GM12878 (cell line): ENCODE measurements at regions not wholly inside any gene's neighbourhood (a gene's known extent, or its start where the extent isn't known, plus 50 kb on each side); places are given as distances from the start of the nearest gene placed in this dataset.

Experiments used
- ATAC-seq: fragments of 200-7000 bp; cut with Tn5 transposase; 3 replicates; pipeline ENCODE4 v1.9.1; 2020; ENCODE audit warnings: mild to moderate bottlenecking, moderate library complexity
- BruUV-seq: library from RNA; stranded (reverse); fragments of 400-500 nt; replicated peaks from 2 replicates; lab custom pipeline; 2021; lab: Mats Ljungman, UMichigan
- CTCF ChIA-PET: fragments of 300-600 bp; sonication (Branson Sonifier 250); formaldehyde crosslinking; extraction: SDS; loops from one replicate; lab custom pipeline; 2021; ENCODE audit warnings: inconsistent platforms; lab: Yijun Ruan, JAX
- POLR2A ChIA-PET: fragments of 350-600 bp; formaldehyde crosslinking; extraction: SDS; loops from one replicate; lab custom pipeline; 2021; ENCODE audit warnings: inconsistent platforms; lab: Charles Lee
- RAD21 ChIA-PET: fragments of 300-600 bp; sonication (Branson Sonifier 250); formaldehyde crosslinking; loops from one replicate; lab custom pipeline; 2023; ENCODE audit warnings: antibody characterized with exemption; ENCODE audit not compliant: unreplicated experiment; lab: Charles Lee
- SMC1A ChIA-PET: fragments of 300-600 bp; sonication (Branson Sonifier 250); formaldehyde crosslinking; loops from one replicate; lab custom pipeline; 2023; ENCODE audit not compliant: unreplicated experiment, uncharacterized antibody; lab: Charles Lee
- DNase-seq: peaks from one replicate; pipeline ENCODE4 v3.0.0-alpha.2; 2011; ENCODE audit warnings: low read depth, low spot score
- FAIRE-seq: peaks from 3 replicates; lab custom pipeline; 2011; peaks lifted over from hg19 to GRCh38; lab: Jason Lieb, UNC
- H2AFZ ChIP-seq: 2 replicates; pipeline ENCODE4 v1.6.0; 2011; ENCODE audit warnings: low read depth, low read length, control low read depth; ENCODE audit not compliant: control insufficient read depth
- H3K27ac ChIP-seq: 2 replicates; pipeline ENCODE4 v1.5.1; 2011; ENCODE audit warnings: control low read depth; ENCODE audit not compliant: control insufficient read depth, insufficient read depth
- H3K27me3 ChIP-seq, 2 experiments: replicated peaks in 1 of 2; 2 replicates each; pipeline versions ENCODE4 v1.6.0 to v1.6.1; 2011; ENCODE audit warnings: low read length in 1 of 2; ENCODE audit not compliant: control insufficient read depth in 2 of 2, insufficient read depth in 2 of 2
- H3K36me3 ChIP-seq, 2 experiments: 2 replicates each; pipeline ENCODE4 v1.5.1; 2011; ENCODE audit warnings: low read length in 1 of 2; ENCODE audit not compliant: control insufficient read depth in 2 of 2, insufficient read depth in 2 of 2
- H3K4me1 ChIP-seq: 2 replicates; pipeline ENCODE4 v1.6.1; 2011; ENCODE audit warnings: mild to moderate bottlenecking, low read length, moderate library complexity, mixed read lengths; ENCODE audit not compliant: control insufficient read depth, insufficient read depth
- H3K4me2 ChIP-seq: 2 replicates; pipeline ENCODE4 v1.6.0; 2011; ENCODE audit warnings: control low read depth; ENCODE audit not compliant: control insufficient read depth, insufficient read depth
- H3K4me3 ChIP-seq: fragments of 200-600 bp; sonication (generic); 2 replicates; pipeline ENCODE4 v1.5.1; 2016
- H3K79me2 ChIP-seq: 2 replicates; pipeline ENCODE4 v1.6.0; 2011; ENCODE audit warnings: low read length; ENCODE audit not compliant: control insufficient read depth, insufficient read depth
- H3K9ac ChIP-seq: 2 replicates; pipeline ENCODE4 v1.8.0; 2011; ENCODE audit warnings: low read length, control low read depth, mixed read lengths; ENCODE audit not compliant: control insufficient read depth, insufficient read depth
- H3K9me3 ChIP-seq: replicated peaks from 3 replicates; pipeline ENCODE4 v1.5.1; 2011; ENCODE audit warnings: mild to moderate bottlenecking, low read length; ENCODE audit not compliant: control insufficient read depth, insufficient read depth
- H4K20me1 ChIP-seq: 2 replicates; pipeline ENCODE4 v1.6.0; 2011; ENCODE audit not compliant: control insufficient read depth, insufficient read depth
- ATF7 ChIP-seq: fragments of 450-650 bp; IDR thresholded peaks from 2 replicates; pipeline ENCODE4 v1.6.1; 2016; ENCODE audit warnings: low read depth, mild to moderate bottlenecking
- CBX5 ChIP-seq: sonication (generic); IDR thresholded peaks from 2 replicates; pipeline ENCODE4 v1.6.1; 2016; ENCODE audit warnings: low read depth, moderate library complexity, mild to moderate bottlenecking, inconsistent platforms
- KLF5 ChIP-seq: fragments of 450-650 bp; IDR thresholded peaks from 2 replicates; pipeline ENCODE4 v1.6.1; 2014; ENCODE audit warnings: mild to moderate bottlenecking; ENCODE audit not compliant: partially characterized antibody
- NFXL1 ChIP-seq: fragments of 450-650 bp; IDR thresholded peaks from 2 replicates; pipeline ENCODE4 v1.6.1; 2017; ENCODE audit warnings: antibody characterized with exemption, mild to moderate bottlenecking, borderline replicate concordance
- PAX5 ChIP-seq: IDR thresholded peaks from 2 replicates; pipeline ENCODE4 v1.6.1; 2011; ENCODE audit warnings: low read depth, low read length, borderline replicate concordance
- SMAD1 ChIP-seq: fragments of 450-650 bp; IDR thresholded peaks from 2 replicates; pipeline ENCODE4 v1.6.1; 2018; ENCODE audit warnings: mild to moderate bottlenecking, low read depth; ENCODE audit not compliant: partially characterized antibody
- STAT3 ChIP-seq: IDR thresholded peaks from 2 replicates; pipeline ENCODE4 v1.6.1; 2011; ENCODE audit warnings: low read depth, low read length, improper control_type of control experiment
- WGBS: methylation state at CpG from one replicate; pipeline ENCODE4 v1.1.6; 2016; ENCODE audit warnings: low lambda C conversion rate; ENCODE audit not compliant: insufficient replicate concordance, insufficient coverage; ENCODE audit errors: missing lambda C conversion rate; 5-methylcytosine and 5-hydroxymethylcytosine counted together
- in situ Hi-C: fragments of 300-500 bp; cut with MboI; formaldehyde crosslinking; loops from 9 replicates; pipeline ENCODE4 v1.14.3; 2018; ENCODE audit warnings: mixed read lengths
- intact Hi-C: fragments of 100-400 bp; cut with micrococcal nuclease; formaldehyde crosslinking; loops from one replicate; pipeline ENCODE4 v1.14.2; 2022; ENCODE audit not compliant: unreplicated experiment
- TF ChIP-seq, protein P1 (sequence below): fragments of 450-650 bp; IDR thresholded peaks from 2 replicates; pipeline ENCODE4 v1.6.1; 2017; ENCODE audit warnings: borderline replicate concordance
- TF ChIP-seq, protein P2 (sequence below): fragments of 450-650 bp; formaldehyde crosslinking; IDR thresholded peaks from 2 replicates; pipeline ENCODE4 v1.4.0; 2022; ENCODE audit warnings: mild to moderate bottlenecking, moderate library complexity
- TF ChIP-seq, protein P3 (sequence below): fragments of 450-650 bp; formaldehyde crosslinking; IDR thresholded peaks from 2 replicates; pipeline ENCODE4 v1.5.0; 2022; ENCODE audit warnings: mild to moderate bottlenecking, missing genetic modification characterization
- TF ChIP-seq, protein P4 (sequence below), 3 experiments: IDR thresholded peaks in 2 of 3; conservative IDR thresholded peaks in 1 of 3; 2 replicates each; pipeline ENCODE4 v1.5.1; 2011; ENCODE audit warnings: low read depth in 3 of 3, low read length in 3 of 3, mild to moderate bottlenecking in 3 of 3, control low read depth in 2 of 3, moderate library complexity in 2 of 3, inconsistent platforms in 1 of 3, mixed read lengths in 1 of 3; ENCODE audit not compliant: control insufficient read depth in 2 of 3, insufficient read depth in 1 of 3; ENCODE audit errors: extremely low read depth in 1 of 3
- TF ChIP-seq, protein P5 (sequence below): IDR thresholded peaks from 2 replicates; pipeline ENCODE4 v1.6.1; 2011; ENCODE audit warnings: borderline replicate concordance, low read depth, mild to moderate bottlenecking, moderate library complexity, low read length; ENCODE audit not compliant: insufficient read depth, poor library complexity, severe bottlenecking

DNA sequence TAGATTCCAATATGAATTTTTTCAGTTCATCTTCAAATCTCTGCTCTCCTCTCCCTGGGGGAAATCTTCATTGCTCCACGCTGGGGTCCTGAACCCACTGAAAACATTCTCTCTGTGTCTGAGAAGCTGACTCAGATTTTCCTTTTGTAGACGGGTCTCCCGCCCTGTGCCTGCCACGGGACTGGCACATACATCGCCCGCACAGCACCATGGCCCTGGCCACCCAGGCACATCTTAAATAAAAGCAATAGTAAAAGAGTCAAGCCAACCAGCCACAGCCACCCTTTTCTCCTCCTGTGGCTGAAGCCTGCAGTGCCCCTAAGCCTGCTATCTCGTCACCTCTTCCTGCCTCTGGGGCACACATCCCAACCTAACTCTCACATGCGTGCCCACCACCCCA lies 301.2 kb downstream of the ZNF536 start:
- Histone ChIP-seq H2AFZ (no peak overlapping the region), H3K4me3 (no peak overlapping the region), H3K27ac (no peak overlapping the region), H3K27me3 (no peaks in the 10 kb centered on the region), H3K4me1 (no peaks in the 10 kb centered on the region), H3K79me2 (no peaks in the 10 kb centered on the region), H3K4me2 (no peak overlapping the region), H3K9ac (no peak overlapping the region), H3K9me3 (no peaks in the 10 kb centered on the region), H3K36me3 (no peaks in the 10 kb centered on the region), H4K20me1 (no peaks in the 10 kb centered on the region)
- FAIRE-seq (no peak), DNase-seq (no peak), ATAC-seq (no peak)
- no peak for TF ChIP-seq NFXL1
- TF ChIP-seq CBX5 = no peak
- TF ChIP-seq, protein P1, sequence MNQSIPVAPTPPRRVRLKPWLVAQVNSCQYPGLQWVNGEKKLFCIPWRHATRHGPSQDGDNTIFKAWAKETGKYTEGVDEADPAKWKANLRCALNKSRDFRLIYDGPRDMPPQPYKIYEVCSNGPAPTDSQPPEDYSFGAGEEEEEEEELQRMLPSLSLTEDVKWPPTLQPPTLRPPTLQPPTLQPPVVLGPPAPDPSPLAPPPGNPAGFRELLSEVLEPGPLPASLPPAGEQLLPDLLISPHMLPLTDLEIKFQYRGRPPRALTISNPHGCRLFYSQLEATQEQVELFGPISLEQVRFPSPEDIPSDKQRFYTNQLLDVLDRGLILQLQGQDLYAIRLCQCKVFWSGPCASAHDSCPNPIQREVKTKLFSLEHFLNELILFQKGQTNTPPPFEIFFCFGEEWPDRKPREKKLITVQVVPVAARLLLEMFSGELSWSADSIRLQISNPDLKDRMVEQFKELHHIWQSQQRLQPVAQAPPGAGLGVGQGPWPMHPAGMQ = no peak
- TF ChIP-seq, protein P2, sequence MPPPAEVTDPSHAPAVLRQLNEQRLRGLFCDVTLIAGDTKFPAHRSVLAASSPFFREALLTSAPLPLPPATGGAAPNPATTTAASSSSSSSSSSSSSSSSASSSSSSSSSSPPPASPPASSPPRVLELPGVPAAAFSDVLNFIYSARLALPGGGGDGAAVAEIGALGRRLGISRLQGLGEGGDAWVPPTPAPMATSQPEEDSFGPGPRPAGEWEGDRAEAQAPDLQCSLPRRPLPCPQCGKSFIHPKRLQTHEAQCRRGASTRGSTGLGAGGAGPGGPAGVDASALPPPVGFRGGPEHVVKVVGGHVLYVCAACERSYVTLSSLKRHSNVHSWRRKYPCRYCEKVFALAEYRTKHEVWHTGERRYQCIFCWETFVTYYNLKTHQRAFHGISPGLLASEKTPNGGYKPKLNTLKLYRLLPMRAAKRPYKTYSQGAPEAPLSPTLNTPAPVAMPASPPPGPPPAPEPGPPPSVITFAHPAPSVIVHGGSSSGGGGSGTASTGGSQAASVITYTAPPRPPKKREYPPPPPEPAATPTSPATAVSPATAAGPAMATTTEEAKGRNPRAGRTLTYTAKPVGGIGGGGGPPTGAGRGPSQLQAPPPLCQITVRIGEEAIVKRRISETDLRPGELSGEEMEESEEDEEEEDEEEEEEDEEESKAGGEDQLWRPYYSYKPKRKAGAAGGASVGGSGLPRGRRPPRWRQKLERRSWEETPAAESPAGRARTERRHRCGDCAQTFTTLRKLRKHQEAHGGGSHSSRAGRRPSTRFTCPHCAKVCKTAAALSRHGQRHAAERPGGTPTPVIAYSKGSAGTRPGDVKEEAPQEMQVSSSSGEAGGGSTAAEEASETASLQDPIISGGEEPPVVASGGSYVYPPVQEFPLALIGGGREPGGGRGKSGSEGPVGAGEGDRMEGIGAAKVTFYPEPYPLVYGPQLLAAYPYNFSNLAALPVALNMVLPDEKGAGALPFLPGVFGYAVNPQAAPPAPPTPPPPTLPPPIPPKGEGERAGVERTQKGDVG (CRISPR knock-in tag) = no peak
- TF ChIP-seq, protein P3, sequence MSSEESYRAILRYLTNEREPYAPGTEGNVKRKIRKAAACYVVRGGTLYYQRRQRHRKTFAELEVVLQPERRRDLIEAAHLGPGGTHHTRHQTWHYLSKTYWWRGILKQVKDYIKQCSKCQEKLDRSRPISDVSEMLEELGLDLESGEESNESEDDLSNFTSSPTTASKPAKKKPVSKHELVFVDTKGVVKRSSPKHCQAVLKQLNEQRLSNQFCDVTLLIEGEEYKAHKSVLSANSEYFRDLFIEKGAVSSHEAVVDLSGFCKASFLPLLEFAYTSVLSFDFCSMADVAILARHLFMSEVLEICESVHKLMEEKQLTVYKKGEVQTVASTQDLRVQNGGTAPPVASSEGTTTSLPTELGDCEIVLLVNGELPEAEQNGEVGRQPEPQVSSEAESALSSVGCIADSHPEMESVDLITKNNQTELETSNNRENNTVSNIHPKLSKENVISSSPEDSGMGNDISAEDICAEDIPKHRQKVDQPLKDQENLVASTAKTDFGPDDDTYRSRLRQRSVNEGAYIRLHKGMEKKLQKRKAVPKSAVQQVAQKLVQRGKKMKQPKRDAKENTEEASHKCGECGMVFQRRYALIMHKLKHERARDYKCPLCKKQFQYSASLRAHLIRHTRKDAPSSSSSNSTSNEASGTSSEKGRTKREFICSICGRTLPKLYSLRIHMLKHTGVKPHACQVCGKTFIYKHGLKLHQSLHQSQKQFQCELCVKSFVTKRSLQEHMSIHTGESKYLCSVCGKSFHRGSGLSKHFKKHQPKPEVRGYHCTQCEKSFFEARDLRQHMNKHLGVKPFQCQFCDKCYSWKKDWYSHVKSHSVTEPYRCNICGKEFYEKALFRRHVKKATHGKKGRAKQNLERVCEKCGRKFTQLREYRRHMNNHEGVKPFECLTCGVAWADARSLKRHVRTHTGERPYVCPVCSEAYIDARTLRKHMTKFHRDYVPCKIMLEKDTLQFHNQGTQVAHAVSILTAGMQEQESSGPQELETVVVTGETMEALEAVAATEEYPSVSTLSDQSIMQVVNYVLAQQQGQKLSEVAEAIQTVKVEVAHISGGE (CRISPR knock-in tag) = no peak
- TF ChIP-seq, protein P4, sequence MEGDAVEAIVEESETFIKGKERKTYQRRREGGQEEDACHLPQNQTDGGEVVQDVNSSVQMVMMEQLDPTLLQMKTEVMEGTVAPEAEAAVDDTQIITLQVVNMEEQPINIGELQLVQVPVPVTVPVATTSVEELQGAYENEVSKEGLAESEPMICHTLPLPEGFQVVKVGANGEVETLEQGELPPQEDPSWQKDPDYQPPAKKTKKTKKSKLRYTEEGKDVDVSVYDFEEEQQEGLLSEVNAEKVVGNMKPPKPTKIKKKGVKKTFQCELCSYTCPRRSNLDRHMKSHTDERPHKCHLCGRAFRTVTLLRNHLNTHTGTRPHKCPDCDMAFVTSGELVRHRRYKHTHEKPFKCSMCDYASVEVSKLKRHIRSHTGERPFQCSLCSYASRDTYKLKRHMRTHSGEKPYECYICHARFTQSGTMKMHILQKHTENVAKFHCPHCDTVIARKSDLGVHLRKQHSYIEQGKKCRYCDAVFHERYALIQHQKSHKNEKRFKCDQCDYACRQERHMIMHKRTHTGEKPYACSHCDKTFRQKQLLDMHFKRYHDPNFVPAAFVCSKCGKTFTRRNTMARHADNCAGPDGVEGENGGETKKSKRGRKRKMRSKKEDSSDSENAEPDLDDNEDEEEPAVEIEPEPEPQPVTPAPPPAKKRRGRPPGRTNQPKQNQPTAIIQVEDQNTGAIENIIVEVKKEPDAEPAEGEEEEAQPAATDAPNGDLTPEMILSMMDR (IDR thresholded peaks at IDR 0.05 in 2 of 3, conservative IDR thresholded peaks at IDR 0.05 in 1 of 3; ENCODE audit: control insufficient read depth in 2 of 3, extremely low read depth in 1 of 3, insufficient read depth in 1 of 3, low read depth in 3 of 3, low read length in 3 of 3) = no peak
- TF ChIP-seq, protein P5, sequence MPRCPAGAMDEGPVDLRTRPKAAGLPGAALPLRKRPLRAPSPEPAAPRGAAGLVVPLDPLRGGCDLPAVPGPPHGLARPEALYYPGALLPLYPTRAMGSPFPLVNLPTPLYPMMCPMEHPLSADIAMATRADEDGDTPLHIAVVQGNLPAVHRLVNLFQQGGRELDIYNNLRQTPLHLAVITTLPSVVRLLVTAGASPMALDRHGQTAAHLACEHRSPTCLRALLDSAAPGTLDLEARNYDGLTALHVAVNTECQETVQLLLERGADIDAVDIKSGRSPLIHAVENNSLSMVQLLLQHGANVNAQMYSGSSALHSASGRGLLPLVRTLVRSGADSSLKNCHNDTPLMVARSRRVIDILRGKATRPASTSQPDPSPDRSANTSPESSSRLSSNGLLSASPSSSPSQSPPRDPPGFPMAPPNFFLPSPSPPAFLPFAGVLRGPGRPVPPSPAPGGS = no peak
- no peak for TF ChIP-seq KLF5
- TF ChIP-seq ATF7 = no peak
- no peak for TF ChIP-seq PAX5
- no peak for TF ChIP-seq SMAD1
- TF ChIP-seq STAT3 = no peak
- CTCF ChIA-PET = interaction anchor here (2.8 kb wide), 1 partner anchor 10 kb away, joined by 7 read pairs; no protein-coding TSS in a partner anchor
- SMC1A ChIA-PET = no interaction called here
- intact Hi-C loops = no loop called here
- no TSS peak for BruUV-seq
- 21% methylated on average over 8 of the region's 8 CpGs for WGBS
- in situ Hi-C loops = no loop called here
- RAD21 ChIA-PET = no interaction called here
- POLR2A ChIA-PET = no interaction called here
